ENCODE measurements at regions not wholly inside any gene's neighbourhood (a gene's known extent, or its start where the extent isn't known, plus 50 kb on each side); places are given as distances from the start of the nearest gene placed in this dataset.

DNA sequence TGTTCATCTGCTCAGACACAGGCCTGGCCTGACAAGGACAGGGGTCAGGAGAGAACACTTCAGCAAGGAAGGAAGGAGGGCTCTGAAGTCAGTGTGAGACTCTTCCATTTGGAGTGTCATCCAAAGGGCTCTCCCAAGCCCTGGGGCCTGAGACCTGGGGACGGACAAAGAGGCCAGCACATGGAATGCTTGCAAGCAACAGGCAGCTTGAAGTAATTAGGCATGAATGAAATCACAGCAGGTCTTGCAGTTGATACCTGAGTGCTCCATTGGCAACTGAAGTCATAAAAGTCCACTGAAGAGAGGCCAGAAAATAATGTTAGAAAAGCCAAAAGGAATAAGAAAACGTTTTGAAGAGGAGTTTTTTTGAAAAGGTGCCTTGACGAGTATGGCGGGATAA, 231.7 kb downstream of the VAPA start:
- no peaks in the 10 kb centered on the region for H3K36me3 ChIP-seq (ENCODE audit: insufficient read depth, low read length)
- TF ChIP-seq, protein P1, sequence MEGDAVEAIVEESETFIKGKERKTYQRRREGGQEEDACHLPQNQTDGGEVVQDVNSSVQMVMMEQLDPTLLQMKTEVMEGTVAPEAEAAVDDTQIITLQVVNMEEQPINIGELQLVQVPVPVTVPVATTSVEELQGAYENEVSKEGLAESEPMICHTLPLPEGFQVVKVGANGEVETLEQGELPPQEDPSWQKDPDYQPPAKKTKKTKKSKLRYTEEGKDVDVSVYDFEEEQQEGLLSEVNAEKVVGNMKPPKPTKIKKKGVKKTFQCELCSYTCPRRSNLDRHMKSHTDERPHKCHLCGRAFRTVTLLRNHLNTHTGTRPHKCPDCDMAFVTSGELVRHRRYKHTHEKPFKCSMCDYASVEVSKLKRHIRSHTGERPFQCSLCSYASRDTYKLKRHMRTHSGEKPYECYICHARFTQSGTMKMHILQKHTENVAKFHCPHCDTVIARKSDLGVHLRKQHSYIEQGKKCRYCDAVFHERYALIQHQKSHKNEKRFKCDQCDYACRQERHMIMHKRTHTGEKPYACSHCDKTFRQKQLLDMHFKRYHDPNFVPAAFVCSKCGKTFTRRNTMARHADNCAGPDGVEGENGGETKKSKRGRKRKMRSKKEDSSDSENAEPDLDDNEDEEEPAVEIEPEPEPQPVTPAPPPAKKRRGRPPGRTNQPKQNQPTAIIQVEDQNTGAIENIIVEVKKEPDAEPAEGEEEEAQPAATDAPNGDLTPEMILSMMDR (conservative IDR thresholded peaks at IDR 0.05; ENCODE audit: low read length) = no peak
- no peak for TF ChIP-seq EZH2phosphoT487 (IDR thresholded peaks at IDR 0.05; ENCODE audit: borderline replicate concordance)
- no peaks in the 10 kb centered on the region for H3K27me3 ChIP-seq (ENCODE audit: insufficient read depth, low read length, poor library complexity, severe bottlenecking)
- H3K4me1 ChIP-seq (ENCODE audit: insufficient read depth, low read length, poor library complexity, severe bottlenecking) = peaks cover 4% of the 10 kb centered on the region
- no peak overlapping the region for H2AFZ ChIP-seq (ENCODE audit: low read length)
- no peaks in the 10 kb centered on the region for H3K79me2 ChIP-seq (ENCODE audit: insufficient read depth, low read length)
- H4K20me1 ChIP-seq (ENCODE audit: insufficient read depth, low read length, poor library complexity, severe bottlenecking) = no peaks in the 10 kb centered on the region
- H3K9ac ChIP-seq (ENCODE audit: low read depth, low read length, poor library complexity, severe bottlenecking) = no peak overlapping the region
- no peak overlapping the region for H3K4me3 ChIP-seq (ENCODE audit: low read length, poor library complexity, severe bottlenecking)
- no peaks in the 10 kb centered on the region for H3F3A ChIP-seq (ENCODE audit: low read depth)
- no peaks in the 10 kb centered on the region for H3K9me3 ChIP-seq (ENCODE audit: insufficient read depth, low read depth, low read length)
- no peaks in the 10 kb centered on the region for H3K9me2 ChIP-seq (replicated peaks; ENCODE audit: low read depth, low read length)
- no peak overlapping the region for H3K4me2 ChIP-seq (ENCODE audit: low read depth, low read length, poor library complexity, severe bottlenecking)

DNA sequence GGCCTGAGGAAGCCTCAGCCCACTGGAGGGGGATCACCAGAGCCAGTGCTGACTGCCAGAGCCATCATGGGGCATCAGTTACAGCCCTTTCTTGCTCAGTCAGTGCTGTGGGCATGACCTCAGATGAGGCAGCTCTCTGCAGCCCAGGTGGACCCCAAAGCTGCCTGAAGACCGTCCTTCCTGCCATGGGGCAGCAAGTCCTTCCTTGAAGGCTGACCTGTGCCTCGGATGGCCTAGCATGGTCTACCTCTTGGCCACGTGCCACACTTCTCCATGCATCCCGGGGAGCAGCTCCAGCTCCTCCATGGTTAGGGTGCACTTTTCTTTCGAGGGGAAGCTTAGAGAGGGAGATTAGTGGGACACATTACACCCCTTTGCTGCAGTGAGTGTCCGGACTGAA, 233.4 kb downstream of the VAPA start:
- H3F3A ChIP-seq (ENCODE audit: low read depth) = no peaks in the 10 kb centered on the region
- no peaks in the 10 kb centered on the region for H4K20me1 ChIP-seq (ENCODE audit: insufficient read depth, low read length, poor library complexity, severe bottlenecking)
- H3K9me3 ChIP-seq (ENCODE audit: insufficient read depth, low read depth, low read length) = no peaks in the 10 kb centered on the region
- H3K4me3 ChIP-seq (ENCODE audit: low read length, poor library complexity, severe bottlenecking) = no peak overlapping the region
- TF ChIP-seq, protein P1 (conservative IDR thresholded peaks at IDR 0.05; ENCODE audit: low read length) = no peak
- no peak for TF ChIP-seq EZH2phosphoT487 (IDR thresholded peaks at IDR 0.05; ENCODE audit: borderline replicate concordance)
- H2AFZ ChIP-seq (ENCODE audit: low read length) = no peak overlapping the region
- H3K27me3 ChIP-seq (ENCODE audit: insufficient read depth, low read length, poor library complexity, severe bottlenecking) = no peaks in the 10 kb centered on the region
- H3K36me3 ChIP-seq (ENCODE audit: insufficient read depth, low read length) = no peaks in the 10 kb centered on the region
- no peaks in the 10 kb centered on the region for H3K9me2 ChIP-seq (replicated peaks; ENCODE audit: low read depth, low read length)
- H3K4me2 ChIP-seq (ENCODE audit: low read depth, low read length, poor library complexity, severe bottlenecking) = no peak overlapping the region
- no peak overlapping the region for H3K9ac ChIP-seq (ENCODE audit: low read depth, low read length, poor library complexity, severe bottlenecking)
- no peaks in the 10 kb centered on the region for H3K79me2 ChIP-seq (ENCODE audit: insufficient read depth, low read length)
- H3K4me1 ChIP-seq (ENCODE audit: insufficient read depth, low read length, poor library complexity, severe bottlenecking) = no peaks in the 10 kb centered on the region

DNA sequence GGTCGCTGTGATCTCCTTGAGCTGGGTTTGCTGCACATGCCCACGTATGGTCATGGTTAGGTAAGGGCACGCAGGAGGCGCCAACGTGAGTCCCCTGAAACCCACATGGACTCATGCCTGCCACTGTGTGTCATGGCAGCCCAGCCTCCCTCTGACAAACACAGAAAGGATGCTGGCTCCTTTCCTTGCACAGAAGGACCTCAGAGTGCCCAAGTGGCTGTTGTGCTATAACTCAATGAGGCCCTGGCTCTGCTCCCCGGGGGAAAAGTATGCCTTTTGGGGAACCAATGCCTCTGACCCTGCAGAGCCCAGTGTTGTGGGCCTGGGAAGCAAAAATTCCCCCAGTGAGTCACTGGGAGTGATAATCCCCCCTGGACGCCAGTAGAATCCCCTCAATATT, 233.9 kb downstream of the VAPA start:
- no peaks in the 10 kb centered on the region for H4K20me1 ChIP-seq (ENCODE audit: insufficient read depth, low read length, poor library complexity, severe bottlenecking)
- H3F3A ChIP-seq (ENCODE audit: low read depth) = no peaks in the 10 kb centered on the region
- H3K79me2 ChIP-seq (ENCODE audit: insufficient read depth, low read length) = no peaks in the 10 kb centered on the region
- no peaks in the 10 kb centered on the region for H3K9me2 ChIP-seq (replicated peaks; ENCODE audit: low read depth, low read length)
- no peak overlapping the region for H3K4me3 ChIP-seq (ENCODE audit: low read length, poor library complexity, severe bottlenecking)
- H3K27me3 ChIP-seq (ENCODE audit: insufficient read depth, low read length, poor library complexity, severe bottlenecking) = no peaks in the 10 kb centered on the region
- H3K9ac ChIP-seq (ENCODE audit: low read depth, low read length, poor library complexity, severe bottlenecking) = no peak overlapping the region
- no peak overlapping the region for H3K4me2 ChIP-seq (ENCODE audit: low read depth, low read length, poor library complexity, severe bottlenecking)
- H2AFZ ChIP-seq (ENCODE audit: low read length) = no peak overlapping the region
- no peaks in the 10 kb centered on the region for H3K36me3 ChIP-seq (ENCODE audit: insufficient read depth, low read length)
- H3K4me1 ChIP-seq (ENCODE audit: insufficient read depth, low read length, poor library complexity, severe bottlenecking) = no peaks in the 10 kb centered on the region
- TF ChIP-seq EZH2phosphoT487 (IDR thresholded peaks at IDR 0.05; ENCODE audit: borderline replicate concordance) = no peak
- TF ChIP-seq, protein P1 (conservative IDR thresholded peaks at IDR 0.05; ENCODE audit: low read length) = no peak
- H3K9me3 ChIP-seq (ENCODE audit: insufficient read depth, low read depth, low read length) = no peaks in the 10 kb centered on the region
